GM12878 (cell line): ENCODE measurements at regions not wholly inside any gene's neighbourhood (a gene's known extent, or its start where the extent isn't known, plus 50 kb on each side); places are given as distances from the start of the nearest gene placed in this dataset.

ENCODE experiments used
- ATF7 ChIP-seq: fragments of 450-650 bp; IDR thresholded peaks from 2 replicates; pipeline ENCODE4 v1.6.1; 2016; ENCODE audit warnings: low read depth, mild to moderate bottlenecking
- EGR1 ChIP-seq, 2 experiments: IDR thresholded peaks; 1 replicate in 1 of 2; 2 replicates in 1 of 2; pipeline ENCODE4 v1.6.1; 2011 to 2012; ENCODE audit warnings: low read depth in 2 of 2, low read length in 2 of 2, borderline replicate concordance in 1 of 2, mild to moderate bottlenecking in 1 of 2, moderate library complexity in 1 of 2
- EP300 ChIP-seq, 2 experiments: fragments of 150-350 bp in 1 of 2; IDR thresholded peaks; 2 replicates each; pipeline ENCODE4 v1.6.1; 2011 to 2012; ENCODE audit warnings: low read depth in 2 of 2, low read length in 2 of 2, borderline replicate concordance in 1 of 2, improper control_type of control experiment in 1 of 2, inconsistent platforms in 1 of 2; ENCODE audit not compliant: control insufficient read depth in 1 of 2
- EZH2 ChIP-seq: IDR thresholded peaks from 2 replicates; pipeline ENCODE4 v1.6.1; 2012; ENCODE audit warnings: low read depth, mild to moderate bottlenecking, control low read depth, inconsistent platforms, low read length, borderline replicate concordance; ENCODE audit not compliant: control insufficient read depth
- HDAC2 ChIP-seq: fragments of 200-600 bp; sonication (generic); IDR thresholded peaks from 2 replicates; pipeline ENCODE4 v1.6.1; 2017
- MEF2A ChIP-seq: IDR thresholded peaks from 2 replicates; pipeline ENCODE4 v1.6.1; 2011; ENCODE audit warnings: low read depth, mild to moderate bottlenecking, low read length, moderate library complexity; ENCODE audit not compliant: insufficient read depth
- MYC ChIP-seq: IDR thresholded peaks from 2 replicates; pipeline ENCODE4 v1.6.1; 2011; ENCODE audit warnings: mild to moderate bottlenecking, low read length, moderate library complexity, inconsistent platforms; ENCODE audit not compliant: insufficient read depth, insufficient replicate concordance, insufficient read length, severe bottlenecking
- NFYA ChIP-seq: IDR thresholded peaks from 2 replicates; pipeline ENCODE4 v1.6.1; 2011; ENCODE audit warnings: low read depth, mild to moderate bottlenecking, low read length, improper control_type of control experiment, borderline replicate concordance
- POLR2A ChIP-seq: IDR thresholded peaks from 2 replicates; pipeline ENCODE4 v1.6.1; 2011; ENCODE audit warnings: low read depth, mild to moderate bottlenecking, low read length
- SUPT20H ChIP-seq: IDR thresholded peaks from 2 replicates; pipeline ENCODE4 v1.6.1; 2011; ENCODE audit warnings: low read depth, mild to moderate bottlenecking, low read length, moderate library complexity, borderline replicate concordance; ENCODE audit not compliant: control insufficient read depth
- TCF12 ChIP-seq: IDR thresholded peaks from 2 replicates; pipeline ENCODE4 v1.6.1; 2011; ENCODE audit warnings: low read depth, mild to moderate bottlenecking, low read length
- ZNF622 ChIP-seq: fragments of 450-650 bp; IDR thresholded peaks from 2 replicates; pipeline ENCODE4 v1.6.1; 2017; ENCODE audit warnings: mild to moderate bottlenecking, inconsistent platforms
- TF ChIP-seq, protein P1 (sequence below), 3 experiments: IDR thresholded peaks in 2 of 3; conservative IDR thresholded peaks in 1 of 3; 2 replicates each; pipeline ENCODE4 v1.5.1; 2011; ENCODE audit warnings: low read depth in 3 of 3, low read length in 3 of 3, mild to moderate bottlenecking in 3 of 3, control low read depth in 2 of 3, moderate library complexity in 2 of 3, inconsistent platforms in 1 of 3, mixed read lengths in 1 of 3; ENCODE audit not compliant: control insufficient read depth in 2 of 3, insufficient read depth in 1 of 3; ENCODE audit errors: extremely low read depth in 1 of 3

DNA sequence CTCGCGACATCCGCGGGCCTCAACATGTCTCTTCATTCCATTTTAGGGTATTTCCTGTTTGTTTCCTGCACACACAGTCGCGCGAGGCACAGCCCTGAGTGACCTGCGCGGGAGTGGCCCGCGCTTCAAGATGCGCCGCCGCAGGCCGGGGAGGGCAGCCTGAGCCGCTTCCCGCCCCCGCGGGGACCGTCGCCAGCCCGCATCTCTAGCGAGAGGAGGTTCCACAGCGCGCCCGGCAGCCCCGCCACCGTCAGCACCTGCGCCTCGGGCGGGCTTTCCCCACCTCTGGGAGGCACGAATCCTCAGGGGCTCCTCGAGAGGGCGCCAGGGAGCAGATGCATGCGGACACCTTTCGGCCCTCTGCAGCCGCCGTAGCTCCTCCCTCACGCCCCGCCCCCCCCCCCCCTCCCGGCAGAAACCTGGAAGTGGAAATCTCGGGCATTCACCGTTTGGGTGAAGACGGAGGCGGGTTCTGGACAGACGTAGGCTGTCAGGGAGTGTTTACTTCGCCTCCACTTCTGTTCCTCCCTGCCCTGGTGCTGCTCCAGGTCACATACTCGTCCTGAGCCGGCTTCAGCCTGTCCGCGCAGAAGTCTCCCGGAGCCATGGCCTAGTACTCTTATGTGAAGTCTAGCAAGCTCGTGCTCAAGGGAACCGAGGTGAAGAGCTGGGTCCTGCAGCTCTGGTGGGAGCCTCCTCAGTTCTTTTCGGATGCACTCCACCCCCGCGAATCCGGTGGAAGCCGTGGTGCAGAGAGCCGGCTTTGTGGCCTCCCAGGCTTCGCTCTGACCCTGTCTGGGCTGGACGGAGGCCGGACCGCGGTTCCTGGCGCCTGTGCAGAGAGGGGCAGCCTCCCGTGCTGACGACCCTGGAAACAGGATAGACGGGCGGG, 880.5 kb upstream of the DEFB115 start:
- TF ChIP-seq MEF2A (no peak), POLR2A (0 out of 2 replicates have a peak, but pooled peaks have one; percentile 17), NFYA (no peak), MYC (no peak), EZH2 (no peak), TCF12 (no peak), HDAC2 (no peak), EGR1 (IDR thresholded peaks at IDR 0.05; ENCODE audit: borderline replicate concordance in 1 of 2, low read depth in 2 of 2, low read length in 2 of 2) (no peak), EP300 (IDR thresholded peaks at IDR 0.05; ENCODE audit: borderline replicate concordance in 1 of 2, control insufficient read depth in 1 of 2, low read depth in 2 of 2, low read length in 2 of 2) (no peak), ZNF622 (no peak), SUPT20H (no peak), ATF7 (no peak)
- TF ChIP-seq, protein P1, sequence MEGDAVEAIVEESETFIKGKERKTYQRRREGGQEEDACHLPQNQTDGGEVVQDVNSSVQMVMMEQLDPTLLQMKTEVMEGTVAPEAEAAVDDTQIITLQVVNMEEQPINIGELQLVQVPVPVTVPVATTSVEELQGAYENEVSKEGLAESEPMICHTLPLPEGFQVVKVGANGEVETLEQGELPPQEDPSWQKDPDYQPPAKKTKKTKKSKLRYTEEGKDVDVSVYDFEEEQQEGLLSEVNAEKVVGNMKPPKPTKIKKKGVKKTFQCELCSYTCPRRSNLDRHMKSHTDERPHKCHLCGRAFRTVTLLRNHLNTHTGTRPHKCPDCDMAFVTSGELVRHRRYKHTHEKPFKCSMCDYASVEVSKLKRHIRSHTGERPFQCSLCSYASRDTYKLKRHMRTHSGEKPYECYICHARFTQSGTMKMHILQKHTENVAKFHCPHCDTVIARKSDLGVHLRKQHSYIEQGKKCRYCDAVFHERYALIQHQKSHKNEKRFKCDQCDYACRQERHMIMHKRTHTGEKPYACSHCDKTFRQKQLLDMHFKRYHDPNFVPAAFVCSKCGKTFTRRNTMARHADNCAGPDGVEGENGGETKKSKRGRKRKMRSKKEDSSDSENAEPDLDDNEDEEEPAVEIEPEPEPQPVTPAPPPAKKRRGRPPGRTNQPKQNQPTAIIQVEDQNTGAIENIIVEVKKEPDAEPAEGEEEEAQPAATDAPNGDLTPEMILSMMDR (IDR thresholded peaks at IDR 0.05 in 2 of 3, conservative IDR thresholded peaks at IDR 0.05 in 1 of 3; ENCODE audit: control insufficient read depth in 2 of 3, extremely low read depth in 1 of 3, insufficient read depth in 1 of 3, low read depth in 3 of 3, low read length in 3 of 3) = peak in 2 of 3 experiments; percentile 48 to 53; a peak in 4 of 6 replicates
